ENCODE measurements at regions not wholly inside any gene's neighbourhood (a gene's known extent, or its start where the extent isn't known, plus 50 kb on each side); places are given as distances from the start of the nearest gene placed in this dataset.

- Histone ChIP-seq H4K8ac (ENCODE audit: low read depth in 2 of 2, low read length in 2 of 2) (no peak overlapping the region), H3K4me2 (ENCODE audit: low read depth, low read length) (no peak overlapping the region), H3K4me3 (ENCODE audit: insufficient read depth, low read depth, low read length) (no peak overlapping the region), H3K56ac (ENCODE audit: extremely low read depth, insufficient read depth, low read length) (no peak overlapping the region), H2BK5ac (ENCODE audit: low read depth, low read length, poor library complexity, severe bottlenecking) (no peak overlapping the region), H2BK15ac (ENCODE audit: low read depth, low read length) (no peak overlapping the region), H3K27me3 (ENCODE audit: control insufficient read depth, insufficient read depth, low read length) (no peaks in the 10 kb centered on the region; the same call in 1 of the 2 replicates), H2BK20ac (ENCODE audit: low read depth, low read length) (no peak overlapping the region), H4K91ac (ENCODE audit: insufficient read depth, low read depth, low read length) (no peak overlapping the region), H2AK9ac (replicated peaks; ENCODE audit: low read depth, low read length, poor library complexity) (no peak overlapping the region), H2BK120ac (ENCODE audit: low read depth, low read length) (no peak overlapping the region), H4K20me1 (ENCODE audit: insufficient read depth, low read length) (no peaks in the 10 kb centered on the region), H3K14ac (replicated peaks; ENCODE audit: low read depth, low read length) (no peak overlapping the region), H3K9me3 (ENCODE audit: control insufficient read depth, insufficient read depth, low read length) (no peaks in the 10 kb centered on the region), H3K9ac (ENCODE audit: low read depth, low read length) (no peak overlapping the region), H3K27ac (ENCODE audit: insufficient read depth, low read length) (no peak overlapping the region), H2AK5ac (ENCODE audit: low read depth, low read length) (no peak overlapping the region), H3K36me3 (ENCODE audit: control insufficient read depth, insufficient read depth, low read length) (no peaks in the 10 kb centered on the region), H3K4ac (ENCODE audit: low read depth, low read length) (no peak overlapping the region), H2AFZ (replicated peaks; ENCODE audit: low read length, poor library complexity) (no peak overlapping the region), H3K9me1 (ENCODE audit: insufficient read depth, low read length) (no peaks in the 10 kb centered on the region), H4K5ac (ENCODE audit: low read depth, low read length) (no peak overlapping the region), H3K18ac (ENCODE audit: low read depth, low read length) (no peak overlapping the region), H3K23ac (ENCODE audit: low read depth, low read length) (no peak overlapping the region), H3K79me1 (ENCODE audit: low read depth in 1 of 2, low read length in 2 of 2) (no peaks in the 10 kb centered on the region), H3K4me1 (ENCODE audit: control insufficient read depth, insufficient read depth, low read length) (no peaks in the 10 kb centered on the region)
- TF ChIP-seq CEBPB (IDR thresholded peaks at IDR 0.05; ENCODE audit: low read depth, low read length), result no peak
- TF ChIP-seq USF2 (IDR thresholded peaks at IDR 0.05; ENCODE audit: low read depth, low read length), result no peak
- no peak for TF ChIP-seq MAFK (IDR thresholded peaks at IDR 0.05; ENCODE audit: low read depth, low read length)
- DNase-seq (no peak), ATAC-seq (ENCODE audit: low read depth) (no peak)
- dilution Hi-C loops (cut with HindIII; ENCODE audit: low sequenced_read_pairs, unreplicated experiment) (no loop called here), intact Hi-C loops (cut with micrococcal nuclease) (no loop called here), in situ Hi-C loops (cut with MboI; ENCODE audit: low sequenced_read_pairs) (no loop called here)
- ChIA-PET POLR2A (ENCODE audit: unreplicated experiment) (no interaction called here), CTCF (no interaction called here)
- 75% methylated on average over 9 of the region's 14 CpGs; no CpG with 5 or more reads in 1 of the 2 experiments for WGBS, 2 experiments (ENCODE audit: extremely low coverage in 2 of 2, insufficient read length in 1 of 2)
- no TSS peak for BruUV-seq (replicated peaks)
These were observed 201.9 kb upstream of the PMEPA1 start for GRCh38 chr20:57911512-57912226.

All from IMR-90 (cell line).